ENCODE measurements at regions not wholly inside any gene's neighbourhood (a gene's known extent, or its start where the extent isn't known, plus 50 kb on each side); places are given as distances from the start of the nearest gene placed in this dataset.

DNA sequence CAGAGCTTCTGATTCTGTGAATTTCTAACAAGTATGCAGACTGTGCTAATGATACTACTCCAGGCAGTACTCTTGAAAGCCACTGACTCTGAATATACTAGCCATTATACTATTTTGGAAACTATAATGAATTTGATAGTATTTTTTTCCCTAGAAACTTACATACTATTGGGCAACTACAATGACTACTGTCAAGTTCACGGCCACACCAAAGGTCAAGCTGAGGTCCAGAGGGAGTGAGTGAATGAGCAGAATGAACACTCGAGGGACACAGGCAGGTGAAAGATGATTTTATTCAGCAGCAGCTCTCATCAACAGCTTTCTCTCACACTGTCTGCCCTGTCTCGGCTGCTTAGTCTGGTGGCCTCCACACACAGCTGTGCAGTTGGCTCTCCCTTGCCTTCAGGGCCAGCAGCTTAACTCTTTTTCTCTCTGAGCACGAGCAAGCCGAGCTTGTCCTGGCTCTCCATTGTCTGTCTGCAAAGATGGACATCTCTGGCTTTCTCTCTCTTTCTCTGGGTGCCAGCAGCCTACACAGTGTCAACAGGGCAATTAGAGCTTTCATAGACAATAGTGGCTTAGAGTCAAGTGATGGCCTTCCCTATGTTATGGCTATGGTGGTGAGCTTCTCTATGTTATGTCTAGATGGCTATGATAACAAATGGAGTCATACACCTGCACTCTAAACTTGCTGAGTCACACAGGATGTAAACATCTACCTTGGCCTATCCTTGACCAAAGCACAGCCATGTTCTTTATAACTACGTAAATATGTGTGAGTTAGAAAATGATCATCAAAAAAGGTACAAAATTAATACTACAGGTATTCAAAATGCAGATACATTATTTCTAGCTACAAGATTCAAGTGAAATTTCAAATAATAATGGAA lies 362.4 kb downstream of the CGGBP1 start:
- TF ChIP-seq POLR2A (IDR thresholded peaks at IDR 0.05; ENCODE audit: low read depth, low read length): no peak
- TF ChIP-seq, protein P1, sequence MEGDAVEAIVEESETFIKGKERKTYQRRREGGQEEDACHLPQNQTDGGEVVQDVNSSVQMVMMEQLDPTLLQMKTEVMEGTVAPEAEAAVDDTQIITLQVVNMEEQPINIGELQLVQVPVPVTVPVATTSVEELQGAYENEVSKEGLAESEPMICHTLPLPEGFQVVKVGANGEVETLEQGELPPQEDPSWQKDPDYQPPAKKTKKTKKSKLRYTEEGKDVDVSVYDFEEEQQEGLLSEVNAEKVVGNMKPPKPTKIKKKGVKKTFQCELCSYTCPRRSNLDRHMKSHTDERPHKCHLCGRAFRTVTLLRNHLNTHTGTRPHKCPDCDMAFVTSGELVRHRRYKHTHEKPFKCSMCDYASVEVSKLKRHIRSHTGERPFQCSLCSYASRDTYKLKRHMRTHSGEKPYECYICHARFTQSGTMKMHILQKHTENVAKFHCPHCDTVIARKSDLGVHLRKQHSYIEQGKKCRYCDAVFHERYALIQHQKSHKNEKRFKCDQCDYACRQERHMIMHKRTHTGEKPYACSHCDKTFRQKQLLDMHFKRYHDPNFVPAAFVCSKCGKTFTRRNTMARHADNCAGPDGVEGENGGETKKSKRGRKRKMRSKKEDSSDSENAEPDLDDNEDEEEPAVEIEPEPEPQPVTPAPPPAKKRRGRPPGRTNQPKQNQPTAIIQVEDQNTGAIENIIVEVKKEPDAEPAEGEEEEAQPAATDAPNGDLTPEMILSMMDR (IDR thresholded peaks at IDR 0.05; ENCODE audit: extremely low read depth in 1 of 2, insufficient read depth in 1 of 2, low read depth in 1 of 2, low read length in 2 of 2): no peak
- TF ChIP-seq EZH2 (IDR thresholded peaks at IDR 0.05; ENCODE audit: borderline replicate concordance, low read depth, low read length, severe bottlenecking): no peak
- no peak for TF ChIP-seq FOS (IDR thresholded peaks at IDR 0.05; ENCODE audit: borderline replicate concordance, insufficient read depth, low read length)
- TF ChIP-seq, protein P2, sequence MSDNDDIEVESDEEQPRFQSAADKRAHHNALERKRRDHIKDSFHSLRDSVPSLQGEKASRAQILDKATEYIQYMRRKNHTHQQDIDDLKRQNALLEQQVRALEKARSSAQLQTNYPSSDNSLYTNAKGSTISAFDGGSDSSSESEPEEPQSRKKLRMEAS (IDR thresholded peaks at IDR 0.05; ENCODE audit: insufficient read depth, insufficient read length): no peak
- TF ChIP-seq JUN (IDR thresholded peaks at IDR 0.05; ENCODE audit: borderline replicate concordance, insufficient read depth, insufficient read length, low read depth): no peak
- no peak for TF ChIP-seq MYC (IDR thresholded peaks at IDR 0.05; ENCODE audit: low read depth, low read length)
- TF ChIP-seq POLR2AphosphoS5 (IDR thresholded peaks at IDR 0.05; ENCODE audit: insufficient read depth, low read depth, low read length): no peak
